Activated T-cell treated with anti-CD3 and anti-CD28 coated beads for 24 hours (primary cell): ENCODE measurements at regions not wholly inside any gene's neighbourhood (a gene's known extent, or its start where the extent isn't known, plus 50 kb on each side); places are given as distances from the start of the nearest gene placed in this dataset.
"Not testable (repeated sequence)": the region's sequence is repeated elsewhere in the genome, so short reads cannot be mapped to it uniquely, and the experiment has no call there.

Source experiments
- DNase-seq: peaks from one replicate; pipeline ENCODE4 v3.0.0-alpha.2; 2020; ENCODE audit warnings: low read depth

DNA sequence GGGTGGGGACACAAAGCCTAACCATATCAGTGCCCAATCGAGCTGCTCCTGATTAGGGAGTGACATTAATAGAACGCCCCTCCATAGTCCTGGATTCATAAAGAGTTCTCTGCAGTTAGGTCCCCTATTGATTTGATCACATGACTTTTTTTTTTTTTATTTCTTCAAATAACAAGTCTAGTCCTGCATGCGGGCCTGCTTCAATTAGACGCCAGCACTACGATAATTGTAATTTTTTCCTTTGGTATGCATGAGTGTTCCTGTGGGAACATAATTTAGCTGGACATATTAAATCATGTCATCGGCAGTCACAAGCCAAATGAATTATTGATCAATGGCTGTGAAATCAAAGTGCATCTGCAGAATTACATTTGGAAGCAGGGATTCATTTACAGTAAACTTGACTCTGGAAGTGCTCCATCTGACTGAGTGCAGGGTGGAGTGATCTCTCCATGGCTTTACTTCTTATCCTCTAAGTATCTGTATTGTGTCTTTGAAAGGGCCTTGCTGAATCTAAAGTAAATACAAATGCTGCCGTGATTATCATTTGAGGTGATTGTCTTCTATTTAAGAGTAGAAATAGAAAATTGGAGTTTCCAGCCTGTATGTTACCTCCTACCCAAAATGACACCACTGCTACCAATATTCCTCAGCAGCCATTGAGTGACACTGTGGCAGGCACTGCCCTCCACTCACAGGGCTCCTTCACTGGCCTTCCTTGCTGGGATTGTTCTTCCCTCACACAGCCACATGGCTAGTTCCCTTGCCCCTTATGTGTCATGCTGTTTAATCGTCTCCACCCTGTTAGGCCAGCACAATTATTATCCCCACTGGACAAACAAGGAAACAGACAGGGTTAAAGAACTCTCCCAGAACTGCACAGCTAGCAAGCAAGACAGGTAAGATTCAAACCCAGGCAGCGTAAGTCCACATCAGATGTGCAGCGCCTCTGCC lies 337.4 kb upstream of the ID2 start:
- no peak for DNase-seq

GRCh38 chr2:8345200-8345599 lies 336.7 kb upstream of the ID2 start:
- DNase-seq: no peak

- no peak for DNase-seq
Measured at GRCh38 chr2:8346208-8346607, 335.6 kb upstream of the ID2 start.

DNA sequence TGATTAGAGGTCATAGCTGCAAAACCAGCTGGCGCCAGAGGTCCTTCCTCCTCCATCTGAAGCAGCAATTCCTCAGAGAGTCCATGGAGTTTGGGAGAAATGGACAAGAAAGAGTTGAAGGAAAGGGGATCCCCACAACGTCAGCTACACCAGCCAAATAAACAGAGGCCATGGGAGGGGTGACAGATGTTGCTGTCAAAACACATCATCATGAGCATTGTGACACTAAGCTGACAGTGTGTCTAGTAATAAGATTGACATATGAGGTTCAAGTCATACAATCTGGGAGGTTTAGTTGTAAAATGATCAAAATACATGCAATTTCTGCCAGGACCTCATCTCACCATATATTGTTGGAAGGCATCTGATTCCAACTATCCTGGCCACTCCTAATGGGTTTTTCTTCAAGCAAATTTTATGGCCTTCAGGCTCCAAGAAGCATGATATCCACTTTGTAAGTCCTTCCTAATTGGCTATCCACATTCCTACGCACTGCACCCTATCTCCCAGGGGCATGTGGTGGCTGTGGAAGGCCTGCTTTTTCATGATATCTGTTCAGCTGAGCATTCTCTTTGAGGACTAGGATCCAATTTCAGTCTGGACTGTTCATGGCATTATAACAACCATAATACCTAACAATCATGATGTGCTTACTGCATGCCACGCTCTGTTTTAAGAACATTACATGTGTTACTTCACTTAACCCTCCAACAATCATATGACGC lies 335.0 kb upstream of the ID2 start:
- DNase-seq: no peak

DNA sequence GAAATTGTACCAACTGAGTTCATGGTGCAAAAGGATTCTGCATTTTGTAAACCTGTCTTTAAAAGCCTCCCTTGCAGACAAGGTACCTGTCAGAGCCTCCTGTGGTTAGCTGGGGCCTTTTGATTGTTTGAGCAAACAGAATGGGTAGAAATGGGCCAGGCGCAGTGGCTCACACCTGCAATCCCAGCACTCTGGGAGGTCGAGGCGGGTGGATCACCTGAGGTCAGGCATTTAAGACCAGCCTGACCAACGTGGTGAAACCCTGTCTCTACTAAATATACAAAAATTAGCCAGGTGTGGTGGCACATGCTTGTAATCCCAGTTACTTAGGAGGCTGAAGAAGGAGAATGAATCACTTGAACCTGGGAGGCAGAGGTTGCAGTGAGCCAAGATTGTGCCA lies 332.9 kb upstream of the ID2 start:
- not testable (repeated sequence) for DNase-seq

DNA sequence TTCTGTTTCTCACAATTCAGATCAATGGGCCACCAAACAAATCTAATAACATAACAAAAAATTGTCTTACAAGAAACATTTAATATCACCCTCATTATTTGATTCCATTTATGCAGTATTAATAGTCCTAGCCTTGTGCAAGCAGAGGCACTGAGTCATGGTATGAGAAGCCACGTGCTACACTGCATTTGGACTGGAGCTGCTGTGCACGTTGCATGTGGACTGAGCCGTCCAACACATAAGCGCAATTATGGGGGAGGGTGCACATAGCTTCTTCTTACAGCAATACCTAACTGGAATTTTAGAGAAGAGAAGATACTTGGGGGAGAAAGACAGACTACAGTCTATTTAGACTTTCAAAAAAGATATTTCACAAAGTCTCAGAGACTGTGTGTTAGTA lies 329.6 kb upstream of the ID2 start:
- no peak for DNase-seq

DNA sequence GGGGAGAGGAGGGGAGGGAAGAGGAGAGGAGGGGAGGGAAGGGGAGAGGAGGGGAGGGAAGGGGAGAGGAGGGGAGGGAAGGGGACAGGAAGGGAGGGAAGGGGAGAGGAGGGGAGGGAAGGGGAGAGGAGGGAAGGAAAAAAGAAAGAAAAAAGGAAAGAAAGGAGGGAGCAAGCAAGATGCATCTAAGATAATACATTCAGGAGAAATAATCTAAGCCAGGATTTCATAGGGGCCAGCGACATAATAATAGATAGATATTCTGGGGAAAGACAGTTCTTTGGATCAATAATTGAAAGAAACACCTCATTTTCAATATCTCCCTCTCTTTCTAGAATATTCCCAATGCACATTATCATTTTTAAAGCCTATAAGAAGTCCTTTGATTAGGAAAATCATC lies 328.9 kb upstream of the ID2 start:
- DNase-seq: no peak

GRCh38 chr2:8355102-8355859 lies 326.6 kb upstream of the ID2 start:
- no peak for DNase-seq

GRCh38 chr2:8357738-8358518 lies 323.9 kb upstream of the ID2 start:
- DNase-seq: no peak

DNA sequence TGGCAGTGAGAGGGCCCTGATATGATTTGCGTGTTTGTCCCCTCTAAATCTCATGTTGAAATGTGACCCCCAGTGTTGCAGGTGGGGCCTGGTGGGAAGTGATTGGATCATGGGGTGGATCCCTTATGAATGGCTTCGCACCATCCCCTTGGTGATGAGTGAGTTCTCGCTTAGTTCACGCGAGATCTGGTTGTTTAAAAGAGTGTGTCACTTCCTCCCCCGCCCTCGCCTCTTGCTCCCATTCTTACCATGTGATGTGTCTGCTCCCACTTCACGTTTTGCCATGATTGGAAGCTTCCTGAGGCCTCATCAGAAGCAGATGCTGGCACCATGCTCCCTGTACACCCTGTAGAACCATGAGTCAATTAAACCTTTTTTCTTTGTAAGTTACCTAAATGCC lies 319.9 kb upstream of the ID2 start:
- DNase-seq: no peak

GRCh38 chr2:8363161-8363560 lies 318.7 kb upstream of the ID2 start:
- DNase-seq: no peak

DNA sequence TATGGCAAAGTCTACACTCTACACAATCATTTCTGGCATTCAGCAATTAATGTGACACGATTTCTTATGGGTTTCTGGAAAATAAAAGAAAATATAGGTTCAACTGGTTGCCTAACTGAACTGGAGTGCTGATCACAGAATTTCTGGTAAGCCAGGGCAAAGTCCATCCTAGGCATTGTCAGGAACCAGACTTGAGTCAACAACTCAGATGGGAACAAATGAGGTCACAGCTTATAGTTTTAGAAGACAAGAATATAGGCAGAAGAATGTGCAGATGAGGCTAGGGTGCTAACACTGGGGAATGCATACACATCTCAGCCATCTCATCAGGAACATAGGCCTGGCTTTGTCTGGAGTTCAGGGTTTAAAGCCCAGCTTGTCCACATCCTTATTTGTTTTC lies 317.2 kb upstream of the ID2 start:
- DNase-seq: no peak

- no peak for DNase-seq
Measured at GRCh38 chr2:8365331-8365910, 316.4 kb upstream of the ID2 start.

- no peak for DNase-seq
Measured at GRCh38 chr2:8367833-8368232, 314.0 kb upstream of the ID2 start.

- DNase-seq: no peak
Measured at GRCh38 chr2:8368463-8368862, 313.4 kb upstream of the ID2 start.

- no peak for DNase-seq
Measured at GRCh38 chr2:8369522-8369921, 312.3 kb upstream of the ID2 start.

- no peak for DNase-seq
Measured at GRCh38 chr2:8370258-8370802, 311.5 kb upstream of the ID2 start.

DNA sequence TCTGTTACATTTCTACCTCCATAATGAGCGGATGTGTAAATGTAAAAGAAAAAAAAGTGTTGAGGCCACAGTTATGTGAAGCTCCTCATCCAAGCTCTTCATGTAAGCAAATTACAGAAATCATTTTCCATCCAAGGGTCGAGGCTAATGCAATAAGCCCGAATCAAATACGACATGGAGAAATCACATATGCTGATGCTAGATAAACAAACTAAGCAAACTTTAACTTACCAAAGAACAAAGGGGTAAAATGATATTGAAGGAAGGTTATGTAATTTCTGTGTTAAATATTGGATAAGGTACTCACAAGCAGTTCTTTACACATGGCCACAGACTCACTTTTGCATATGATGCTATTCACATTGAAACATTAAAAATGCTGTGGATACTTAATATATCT lies 310.2 kb upstream of the ID2 start:
- no peak for DNase-seq

DNA sequence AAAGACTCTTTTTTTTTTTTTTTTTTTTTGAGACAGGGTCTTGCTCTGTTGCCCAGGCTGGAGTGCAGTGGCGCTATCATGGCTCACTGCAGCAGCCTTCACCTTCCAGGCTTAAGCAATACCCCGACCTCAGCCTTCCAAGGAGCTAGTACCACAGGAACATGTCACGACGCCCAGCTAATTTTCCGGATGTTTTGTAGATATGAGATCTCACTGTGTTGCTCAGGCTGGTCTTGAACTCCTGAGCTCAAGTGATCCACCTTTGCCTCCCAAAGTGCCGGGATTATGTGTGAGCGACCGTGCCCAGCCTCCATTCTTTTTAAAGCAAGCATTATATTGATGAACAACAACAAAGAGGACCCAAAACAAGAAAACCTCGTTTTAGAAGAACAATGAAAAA lies 307.1 kb upstream of the ID2 start:
- DNase-seq: no peak

- no peak for DNase-seq
Measured at GRCh38 chr2:8376603-8377410, 305.0 kb upstream of the ID2 start.
